Activated naive CD8-positive, alpha-beta T cell treated with anti-CD3 and anti-CD28 coated beads, Interleukin-2, amount 50 U/mL, for 24 hours (primary cell): ENCODE measurements at regions not wholly inside any gene's neighbourhood (a gene's known extent, or its start where the extent isn't known, plus 50 kb on each side); places are given as distances from the start of the nearest gene placed in this dataset.
"Not testable (repeated sequence)": the region's sequence is repeated elsewhere in the genome, so short reads cannot be mapped to it uniquely, and the experiment has no call there.

Experiments used
- ATAC-seq: fragments of 150-1000 bp; cut with Tn5 transposase; one replicate; pipeline ENCODE4 v1.10.0; 2021
- DNase-seq: peaks from one replicate; pipeline ENCODE4 v3.0.0; 2021
- H3K27ac Mint-ChIP-seq: one replicate; pipeline ENCODE4 v1.8.0; 2021; ENCODE audit warnings: mild to moderate bottlenecking, mixed read lengths
- H3K27me3 Mint-ChIP-seq: one replicate; pipeline ENCODE4 v1.8.0; 2021; ENCODE audit warnings: mixed read lengths
- H3K36me3 Mint-ChIP-seq: one replicate; pipeline ENCODE4 v1.8.0; 2021; ENCODE audit warnings: low read depth, mixed read lengths
- H3K4me1 Mint-ChIP-seq: one replicate; pipeline ENCODE4 v1.8.0; 2021; ENCODE audit warnings: mixed read lengths
- H3K4me3 Mint-ChIP-seq: one replicate; pipeline ENCODE4 v1.8.0; 2021; ENCODE audit warnings: mild to moderate bottlenecking, moderate library complexity, mixed read lengths
- H3K9me3 Mint-ChIP-seq: one replicate; pipeline ENCODE4 v1.8.0; 2021; ENCODE audit warnings: mixed read lengths

GRCh38 chr3:102025606-102026270 lies 176.4 kb downstream of the NFKBIZ start:
- Mint-ChIP-seq H3K36me3 (no peaks in the 10 kb centered on the region), H3K27me3 (no peaks in the 10 kb centered on the region), H3K4me1 (peaks cover 28% of the 10 kb centered on the region), H3K27ac (no peak overlapping the region), H3K4me3 (no peak overlapping the region), H3K9me3 (peaks cover 8% of the 10 kb centered on the region)
- DNase-seq (no peak), ATAC-seq (no peak)

GRCh38 chr3:102026656-102027055 lies 177.3 kb downstream of the NFKBIZ start:
- Mint-ChIP-seq H3K36me3 (no peaks in the 10 kb centered on the region), H3K4me3 (no peak overlapping the region), H3K27me3 (no peaks in the 10 kb centered on the region), H3K9me3 (peaks cover 8% of the 10 kb centered on the region), H3K4me1 (peaks cover 27% of the 10 kb centered on the region), H3K27ac (no peak overlapping the region)
- ATAC-seq (no peak), DNase-seq (no peak)

GRCh38 chr3:102030661-102031060 lies 181.3 kb downstream of the NFKBIZ start:
- Mint-ChIP-seq H3K27me3 (no peaks in the 10 kb centered on the region), H3K9me3 (peaks cover 3% of the 10 kb centered on the region), H3K4me3 (no peak overlapping the region), H3K27ac (no peak overlapping the region), H3K36me3 (no peaks in the 10 kb centered on the region), H3K4me1 (peaks cover 13% of the 10 kb centered on the region)
- ATAC-seq (no peak), DNase-seq (no peak)

- Mint-ChIP-seq H3K4me3 (no peak overlapping the region), H3K4me1 (peaks cover 11% of the 10 kb centered on the region), H3K9me3 (no peaks in the 10 kb centered on the region), H3K27me3 (no peaks in the 10 kb centered on the region), H3K36me3 (no peaks in the 10 kb centered on the region), H3K27ac (no peak overlapping the region)
- DNase-seq (no peak), ATAC-seq (no peak)
Measured at GRCh38 chr3:102031834-102032233, 182.5 kb downstream of the NFKBIZ start.

GRCh38 chr3:102032491-102033383 lies 183.4 kb downstream of the NFKBIZ start:
- peaks cover 14% of the 10 kb centered on the region for H3K4me1 Mint-ChIP-seq
- H3K36me3 Mint-ChIP-seq: no peaks in the 10 kb centered on the region
- no peaks in the 10 kb centered on the region for H3K27me3 Mint-ChIP-seq
- DNase-seq: no peak
- ATAC-seq: peak; percentile 60
- H3K27ac Mint-ChIP-seq: no peak overlapping the region
- no peak overlapping the region for H3K4me3 Mint-ChIP-seq
- H3K9me3 Mint-ChIP-seq: no peaks in the 10 kb centered on the region

- no peaks in the 10 kb centered on the region for H3K27me3 Mint-ChIP-seq
- DNase-seq: no peak
- no peak overlapping the region for H3K27ac Mint-ChIP-seq
- peaks cover 12% of the 10 kb centered on the region for H3K9me3 Mint-ChIP-seq
- peaks cover 23% of the 10 kb centered on the region for H3K4me1 Mint-ChIP-seq
- H3K4me3 Mint-ChIP-seq: no peak overlapping the region
- no peak for ATAC-seq
- peaks cover 6% of the 10 kb centered on the region for H3K36me3 Mint-ChIP-seq
Measured at GRCh38 chr3:102034639-102035451, 185.5 kb downstream of the NFKBIZ start.

GRCh38 chr3:102036017-102036416 lies 186.7 kb downstream of the NFKBIZ start:
- Mint-ChIP-seq H3K9me3 (peaks cover 13% of the 10 kb centered on the region), H3K36me3 (peaks cover 7% of the 10 kb centered on the region), H3K27me3 (no peaks in the 10 kb centered on the region), H3K4me3 (no peak overlapping the region), H3K27ac (no peak overlapping the region), H3K4me1 (peaks cover 20% of the 10 kb centered on the region)
- ATAC-seq: no peak
- no peak for DNase-seq

GRCh38 chr3:102036472-102036871 lies 187.2 kb downstream of the NFKBIZ start:
- H3K27ac Mint-ChIP-seq: no peak overlapping the region
- ATAC-seq: no peak
- H3K4me3 Mint-ChIP-seq: no peak overlapping the region
- no peak for DNase-seq
- H3K4me1 Mint-ChIP-seq: peaks cover 17% of the 10 kb centered on the region
- H3K27me3 Mint-ChIP-seq: no peaks in the 10 kb centered on the region
- H3K36me3 Mint-ChIP-seq: peaks cover 11% of the 10 kb centered on the region
- H3K9me3 Mint-ChIP-seq: peaks cover 18% of the 10 kb centered on the region

- DNase-seq (no peak), ATAC-seq (no peak)
- Mint-ChIP-seq H3K9me3 (peaks cover 18% of the 10 kb centered on the region), H3K4me3 (no peak overlapping the region), H3K27me3 (no peaks in the 10 kb centered on the region), H3K27ac (no peak overlapping the region), H3K36me3 (peaks cover 11% of the 10 kb centered on the region), H3K4me1 (peaks cover 17% of the 10 kb centered on the region)
Measured at GRCh38 chr3:102037209-102037608, 187.9 kb downstream of the NFKBIZ start.

GRCh38 chr3:102037791-102038190 lies 188.5 kb downstream of the NFKBIZ start:
- H3K27ac Mint-ChIP-seq: no peak overlapping the region
- H3K9me3 Mint-ChIP-seq: peaks cover 18% of the 10 kb centered on the region
- DNase-seq: no peak
- no peaks in the 10 kb centered on the region for H3K27me3 Mint-ChIP-seq
- no peak overlapping the region for H3K4me3 Mint-ChIP-seq
- peaks cover 11% of the 10 kb centered on the region for H3K36me3 Mint-ChIP-seq
- peaks cover 17% of the 10 kb centered on the region for H3K4me1 Mint-ChIP-seq
- no peak for ATAC-seq

GRCh38 chr3:102038477-102039142 lies 189.3 kb downstream of the NFKBIZ start:
- Mint-ChIP-seq H3K4me3 (no peak overlapping the region), H3K27me3 (no peaks in the 10 kb centered on the region), H3K4me1 (peaks cover 17% of the 10 kb centered on the region), H3K9me3 (peaks cover 18% of the 10 kb centered on the region), H3K27ac (no peak overlapping the region), H3K36me3 (peaks cover 11% of the 10 kb centered on the region)
- DNase-seq: no peak
- no peak for ATAC-seq

- peaks cover 11% of the 10 kb centered on the region for H3K36me3 Mint-ChIP-seq
- not testable (repeated sequence) for H3K27me3 Mint-ChIP-seq, H3K4me3 Mint-ChIP-seq, H3K27ac Mint-ChIP-seq, ATAC-seq, DNase-seq
- H3K9me3 Mint-ChIP-seq: peaks cover 18% of the 10 kb centered on the region
- H3K4me1 Mint-ChIP-seq: peaks cover 17% of the 10 kb centered on the region
Measured at GRCh38 chr3:102040144-102040543, 190.8 kb downstream of the NFKBIZ start.

- H3K4me3 Mint-ChIP-seq: no peak overlapping the region
- H3K27me3 Mint-ChIP-seq: no peaks in the 10 kb centered on the region
- ATAC-seq: peak; percentile 94
- DNase-seq: no peak
- peaks cover 16% of the 10 kb centered on the region for H3K36me3 Mint-ChIP-seq
- H3K9me3 Mint-ChIP-seq: peaks cover 27% of the 10 kb centered on the region
- H3K4me1 Mint-ChIP-seq: peaks cover 40% of the 10 kb centered on the region
- H3K27ac Mint-ChIP-seq: no peak overlapping the region
Measured at GRCh38 chr3:102053375-102053989, 204.2 kb downstream of the NFKBIZ start.
